BJ (cell line): ENCODE measurements at regions not wholly inside any gene's neighbourhood (a gene's known extent, or its start where the extent isn't known, plus 50 kb on each side); places are given as distances from the start of the nearest gene placed in this dataset.

Source experiments
- CTCF ChIA-PET: fragments of 350-600 bp; formaldehyde crosslinking; extraction: SDS; loops from one replicate; lab custom pipeline; 2021; ENCODE audit warnings: antibody characterized with exemption, inconsistent platforms; lab: Yijun Ruan, JAX
- POLR2A ChIA-PET: fragments of 300-600 bp; sonication (Branson Sonifier 250); formaldehyde crosslinking; extraction: SDS; loops from one replicate; lab custom pipeline; 2021; ENCODE audit warnings: antibody characterized with exemption; lab: Charles Lee
- DNase-seq: peaks from one replicate; pipeline ENCODE4 v3.0.0-alpha.2; 2011; ENCODE audit warnings: low read depth
- H3K27me3 ChIP-seq: 2 replicates; pipeline ENCODE4 v1.6.0; 2011; ENCODE audit warnings: low read length; ENCODE audit not compliant: control insufficient read depth, insufficient read depth
- H3K36me3 ChIP-seq: 2 replicates; pipeline ENCODE4 v1.5.1; 2011; ENCODE audit warnings: low read length; ENCODE audit not compliant: control insufficient read depth, insufficient read depth
- H3K4me3 ChIP-seq: 2 replicates; pipeline ENCODE4 v1.5.1; 2011; ENCODE audit warnings: low read depth, mild to moderate bottlenecking, control low read depth, low read length
- CTCF ChIP-seq: IDR thresholded peaks from 2 replicates; pipeline ENCODE4 v1.5.1; 2011; ENCODE audit warnings: low read depth, mild to moderate bottlenecking, control low read depth, inconsistent platforms, low read length, moderate library complexity; ENCODE audit not compliant: insufficient read depth

DNA sequence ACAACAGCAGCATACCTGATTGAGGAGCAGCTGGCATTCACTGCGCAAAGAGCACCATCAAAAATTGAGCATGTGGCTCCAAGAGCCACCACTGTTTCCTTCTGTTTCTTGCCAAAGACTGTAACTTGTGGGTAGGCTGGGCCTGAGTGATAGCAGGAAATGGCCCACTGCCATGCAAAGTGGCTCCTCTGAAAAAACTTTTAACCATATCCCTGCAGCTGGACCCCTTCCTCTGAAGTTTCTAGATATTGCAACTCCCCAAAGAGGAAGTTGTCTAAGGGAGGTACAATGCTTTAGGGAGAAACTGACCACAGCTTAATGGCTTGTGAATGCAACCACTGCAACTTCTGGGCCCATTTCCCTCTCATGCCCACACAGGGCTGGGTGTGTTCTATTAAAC is 355.4 kb upstream of the PDE4D start:
- no peak overlapping the region for H3K4me3 ChIP-seq
- no peak for TF ChIP-seq CTCF
- CTCF ChIA-PET: interaction anchor here (1.5 kb wide), 1 partner anchor 29 kb away, joined by 3 read pairs; no protein-coding TSS in a partner anchor
- H3K36me3 ChIP-seq: no peaks in the 10 kb centered on the region
- POLR2A ChIA-PET: no interaction called here
- DNase-seq: no peak
- no peaks in the 10 kb centered on the region for H3K27me3 ChIP-seq

DNA sequence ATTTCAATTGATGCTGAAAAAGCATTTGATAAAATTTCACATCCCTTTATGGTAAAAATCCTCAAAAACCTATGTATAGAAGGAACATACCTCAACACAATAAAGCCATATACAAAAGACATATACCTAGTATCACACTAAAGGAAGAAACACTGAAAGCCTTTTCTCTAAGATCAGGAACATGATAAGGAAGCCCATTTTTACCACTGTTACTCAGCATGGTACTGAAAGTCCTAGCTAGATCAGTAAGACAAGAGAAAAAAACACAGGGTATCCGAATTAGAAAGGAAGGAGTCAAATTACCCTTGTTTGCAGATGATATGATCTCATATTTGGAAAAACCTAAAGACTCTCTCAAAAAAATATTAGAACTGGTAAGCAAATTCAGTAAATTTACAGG is 350.2 kb upstream of the PDE4D start:
- POLR2A ChIA-PET: no interaction called here
- no peak overlapping the region for H3K4me3 ChIP-seq
- no peaks in the 10 kb centered on the region for H3K27me3 ChIP-seq
- no peak for TF ChIP-seq CTCF
- no peaks in the 10 kb centered on the region for H3K36me3 ChIP-seq
- DNase-seq: no peak
- CTCF ChIA-PET: no interaction called here

- H3K36me3 ChIP-seq: no peaks in the 10 kb centered on the region
- TF ChIP-seq CTCF: no peak
- 0 out of 2 replicates have a peak, but pooled peaks cover 2% of the 10 kb centered on the region for H3K27me3 ChIP-seq
- DNase-seq: no peak
- CTCF ChIA-PET: interaction anchor here (0.7 kb wide), 1 partner anchor 47 kb away, joined by 3 read pairs; no protein-coding TSS in a partner anchor
- POLR2A ChIA-PET: no interaction called here
- H3K4me3 ChIP-seq: no peak overlapping the region
Observed at GRCh38 chr5:60232036-60232795, 338.7 kb upstream of the PDE4D start.

- no peak for TF ChIP-seq CTCF
- H3K36me3 ChIP-seq: no peaks in the 10 kb centered on the region
- no peaks in the 10 kb centered on the region for H3K27me3 ChIP-seq
- DNase-seq: no peak
- POLR2A ChIA-PET: no interaction called here
- CTCF ChIA-PET: no interaction called here
- H3K4me3 ChIP-seq: no peak overlapping the region
Observed at GRCh38 chr5:60230456-60230855, 336.9 kb upstream of the PDE4D start.

DNA sequence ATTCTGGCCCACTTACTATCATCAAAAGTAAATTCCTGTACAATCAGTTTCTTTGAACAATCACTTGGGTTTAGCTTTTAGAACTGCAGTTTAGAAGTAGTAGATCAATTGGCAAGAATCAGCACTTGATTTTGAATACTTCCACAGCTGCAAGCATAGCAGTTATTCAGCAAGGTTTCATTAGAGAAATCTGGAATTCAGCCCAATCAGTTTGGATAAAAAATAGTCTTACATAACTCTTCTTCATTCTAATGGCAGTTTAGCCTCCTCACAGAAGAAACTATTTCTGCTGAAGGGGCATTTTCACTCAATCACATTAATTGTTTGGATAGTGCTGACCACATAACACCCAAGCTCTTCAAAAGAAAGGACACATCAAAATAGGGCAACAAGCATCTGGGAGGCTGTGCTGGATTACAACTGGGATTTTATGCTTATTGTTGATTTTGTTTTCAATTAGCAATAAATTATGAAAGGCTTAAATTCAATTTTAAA is 336.2 kb upstream of the PDE4D start:
- Histone ChIP-seq H3K36me3 (no peaks in the 10 kb centered on the region), H3K27me3 (no peaks in the 10 kb centered on the region), H3K4me3 (no peak overlapping the region)
- ChIA-PET POLR2A (no interaction called here), CTCF (no interaction called here)
- DNase-seq: no peak
- no peak for TF ChIP-seq CTCF
